GM21423 (cell line): ENCODE measurements at regions not wholly inside any gene's neighbourhood (a gene's known extent, or its start where the extent isn't known, plus 50 kb on each side); places are given as distances from the start of the nearest gene placed in this dataset.
"Not testable (repeated sequence)": the region's sequence is repeated elsewhere in the genome, so short reads cannot be mapped to it uniquely, and the experiment has no call there.

ENCODE experiments used
- ATAC-seq: cut with Tn5 transposase; IDR thresholded peaks from one replicate; pipeline ENCODE4 v1.9.1; 2021; ENCODE audit warnings: mild to moderate bottlenecking, moderate library complexity; ENCODE audit not compliant: unreplicated experiment

DNA sequence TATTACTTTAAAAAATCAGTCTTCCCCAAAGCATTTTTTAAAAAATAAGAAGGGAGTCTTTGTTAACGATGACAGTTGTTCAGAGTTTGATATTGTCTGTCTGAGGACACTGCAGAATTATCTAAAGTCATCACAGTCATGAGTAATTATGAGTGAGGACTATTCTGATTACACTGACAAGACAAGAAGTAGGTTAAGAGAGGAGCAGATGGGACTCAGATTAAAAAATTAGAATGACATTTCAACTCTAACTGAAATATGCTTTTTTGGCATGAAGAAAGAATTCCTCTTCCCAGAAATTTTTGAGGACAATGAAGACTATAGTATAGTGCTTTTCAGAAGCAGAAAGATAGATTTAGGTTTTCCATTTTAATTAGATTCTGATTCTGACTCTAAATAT is 456.5 kb downstream of the EPHA7 start:
- ATAC-seq, result no peak

DNA sequence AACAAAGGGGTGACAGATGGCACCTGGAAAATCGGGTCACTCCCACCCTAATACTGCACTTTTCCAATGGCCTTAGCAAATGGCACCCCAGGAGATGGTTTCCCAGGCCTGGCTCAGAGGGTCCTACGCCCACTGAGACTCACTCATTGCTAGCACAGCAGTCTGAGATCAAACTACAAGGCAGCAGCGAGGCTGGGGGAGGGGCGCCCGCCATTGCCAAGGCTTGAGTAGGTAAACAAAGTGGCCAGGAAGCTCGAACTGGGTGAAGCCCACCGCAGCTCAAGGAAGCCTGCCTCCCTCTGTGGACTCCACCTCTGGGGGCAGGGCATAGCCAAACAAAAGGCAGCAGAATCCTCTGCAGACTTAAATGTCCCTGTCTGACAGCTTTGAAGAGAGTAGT is 467.2 kb downstream of the EPHA7 start:
- not testable (repeated sequence) for ATAC-seq

DNA sequence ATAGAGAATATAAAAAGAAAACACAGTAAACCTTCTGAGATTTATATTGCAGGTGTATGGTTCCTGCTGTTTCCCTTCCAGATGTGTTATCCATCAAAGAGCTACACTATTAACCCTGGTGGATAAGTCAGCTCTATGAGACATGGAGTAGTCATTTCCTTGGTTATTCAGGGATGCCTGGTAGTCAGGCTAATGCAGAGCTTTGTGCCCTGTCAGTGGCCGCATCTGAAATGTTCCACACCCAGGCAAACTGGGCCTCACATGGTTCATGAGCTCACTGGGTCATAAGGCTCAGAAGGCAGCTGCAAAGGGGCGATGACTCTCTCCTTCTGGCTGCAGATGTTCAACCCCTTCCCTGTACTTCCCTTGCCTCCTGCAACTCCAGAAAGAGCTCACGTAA is 473.6 kb downstream of the EPHA7 start:
- ATAC-seq, result no peak

- ATAC-seq, result no peak
Observed at GRCh38 chr6:92944132-92944531, 475.2 kb downstream of the EPHA7 start.

GRCh38 chr6:92942549-92942948 is 476.8 kb downstream of the EPHA7 start:
- ATAC-seq, result no peak

GRCh38 chr6:92934625-92935024 is 484.7 kb downstream of the EPHA7 start:
- no peak for ATAC-seq

GRCh38 chr6:92930171-92930570 is 489.2 kb downstream of the EPHA7 start:
- no peak for ATAC-seq

DNA sequence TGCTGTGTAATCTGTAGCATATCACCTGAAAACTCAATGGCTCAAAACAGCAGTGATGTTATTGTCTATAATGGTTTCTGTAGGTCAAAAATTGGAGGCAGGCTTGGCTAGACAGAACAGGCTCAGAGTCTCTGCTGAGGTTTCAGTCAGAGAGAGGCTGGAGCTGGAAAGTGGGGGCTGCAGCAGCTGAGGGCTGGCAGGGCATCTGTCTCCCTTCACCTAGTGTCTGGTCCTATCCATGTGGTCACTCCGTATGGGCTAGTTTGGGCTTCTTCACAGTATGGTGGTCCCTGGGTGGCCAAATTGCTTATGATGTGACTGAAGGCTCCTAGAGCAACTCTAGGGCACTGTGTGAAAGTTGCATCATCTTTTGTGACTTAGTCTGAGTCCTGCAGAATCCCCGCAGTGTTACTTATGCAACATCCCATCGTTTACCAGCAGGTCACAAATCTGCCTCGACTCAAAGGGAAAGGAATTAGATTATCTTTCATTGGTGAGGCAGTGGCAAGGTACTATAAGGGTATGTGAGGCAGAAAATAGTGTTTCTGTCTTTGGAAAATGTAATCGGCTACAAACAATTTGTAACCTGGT is 497.0 kb downstream of the EPHA7 start:
- no peak for ATAC-seq

DNA sequence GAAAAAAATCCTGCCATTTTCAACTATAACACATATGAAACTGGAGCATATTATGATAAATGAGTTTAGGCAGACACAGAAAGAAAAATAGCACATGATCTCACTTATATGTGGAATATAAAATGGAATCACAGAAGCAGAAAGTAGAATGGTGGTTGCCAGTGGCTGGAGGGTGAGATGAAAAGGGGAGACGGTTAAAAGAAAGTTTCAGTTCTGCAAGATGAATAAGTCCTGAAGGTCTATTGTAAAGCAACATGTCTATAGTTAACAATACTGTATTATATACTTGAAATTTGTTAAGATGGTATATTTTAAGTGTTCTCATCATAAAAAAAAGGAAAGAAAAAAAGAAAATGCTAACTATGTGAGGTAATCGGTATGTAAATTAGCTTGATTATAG is 503.9 kb downstream of the EPHA7 start:
- no peak for ATAC-seq

- no peak for ATAC-seq
Observed at GRCh38 chr6:92911301-92911700, 508.1 kb downstream of the EPHA7 start.

- ATAC-seq, result no peak
Observed at GRCh38 chr6:92910646-92911045, 508.7 kb downstream of the EPHA7 start.

DNA sequence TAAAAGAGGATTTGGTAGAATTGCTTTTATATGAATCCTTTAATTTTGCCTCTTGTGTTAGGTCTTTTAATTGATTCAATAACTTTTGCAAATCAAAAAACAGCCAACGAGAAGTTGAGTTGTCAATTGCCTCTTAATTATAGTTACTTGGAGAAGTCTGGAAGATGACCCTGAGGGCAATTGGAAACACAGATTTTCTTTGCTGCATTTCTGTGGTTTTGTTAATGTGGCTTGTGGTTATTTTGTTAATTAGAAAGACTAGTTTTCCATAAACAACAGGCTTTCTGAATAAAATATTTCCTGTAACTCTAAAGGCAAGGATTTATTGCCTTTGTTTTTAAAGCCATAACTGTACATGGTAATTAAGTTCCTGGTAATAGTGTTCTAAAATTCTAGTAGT is 513.0 kb downstream of the EPHA7 start:
- no peak for ATAC-seq

- no peak for ATAC-seq
Observed at GRCh38 chr6:92893741-92894140, 525.6 kb downstream of the EPHA7 start.

DNA sequence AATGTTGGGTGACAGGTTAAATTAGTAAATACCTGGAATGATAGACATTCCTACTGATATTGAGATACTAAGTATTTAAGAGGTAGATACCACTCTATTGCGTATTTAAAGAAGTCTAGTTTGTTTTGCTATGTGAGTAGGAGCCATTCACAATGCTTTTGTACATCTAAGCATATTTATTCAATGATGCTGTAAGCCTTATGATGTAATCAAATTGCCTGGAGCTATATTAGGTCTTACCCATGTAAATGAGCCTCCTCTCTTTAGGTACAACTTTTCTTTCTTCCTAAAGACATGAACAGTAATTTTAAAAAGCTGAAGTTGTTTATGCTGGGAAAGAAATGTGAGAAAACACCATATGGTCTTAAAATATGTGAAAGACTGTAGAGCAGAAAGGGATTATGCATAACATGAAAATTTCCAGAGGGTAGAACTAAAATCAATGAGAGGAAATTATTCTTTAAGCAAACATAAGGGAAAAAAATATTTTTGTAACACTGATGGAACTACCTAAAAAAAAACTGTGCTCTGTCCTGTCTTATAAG is 526.7 kb downstream of the EPHA7 start:
- ATAC-seq, result no peak

- ATAC-seq, result no peak
Observed at GRCh38 chr6:92888316-92888715, 531.0 kb downstream of the EPHA7 start.

GRCh38 chr6:92887871-92888270 is 531.5 kb downstream of the EPHA7 start:
- no peak for ATAC-seq

DNA sequence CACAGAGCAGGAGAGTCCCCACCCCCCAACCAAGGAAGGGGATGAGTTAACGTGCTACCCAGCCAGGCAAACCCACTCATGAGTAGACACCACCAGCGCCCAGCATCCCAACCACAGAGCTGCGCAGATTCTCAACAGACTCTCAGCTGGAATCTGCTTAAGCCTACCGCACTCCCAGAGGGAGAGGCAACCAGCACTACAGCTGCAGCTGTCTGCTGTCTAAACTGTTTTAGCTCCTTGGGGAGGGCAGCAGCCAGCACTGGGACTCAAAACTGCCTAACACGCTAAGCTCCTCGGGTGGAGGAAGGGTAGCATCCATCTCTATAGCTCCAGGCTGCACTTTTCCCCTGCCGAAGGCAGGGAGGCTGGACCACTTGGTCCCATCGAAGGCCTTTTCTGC is 539.8 kb downstream of the EPHA7 start:
- ATAC-seq, result no peak

- no peak for ATAC-seq
Observed at GRCh38 chr6:92864966-92865555, 554.3 kb downstream of the EPHA7 start.

DNA sequence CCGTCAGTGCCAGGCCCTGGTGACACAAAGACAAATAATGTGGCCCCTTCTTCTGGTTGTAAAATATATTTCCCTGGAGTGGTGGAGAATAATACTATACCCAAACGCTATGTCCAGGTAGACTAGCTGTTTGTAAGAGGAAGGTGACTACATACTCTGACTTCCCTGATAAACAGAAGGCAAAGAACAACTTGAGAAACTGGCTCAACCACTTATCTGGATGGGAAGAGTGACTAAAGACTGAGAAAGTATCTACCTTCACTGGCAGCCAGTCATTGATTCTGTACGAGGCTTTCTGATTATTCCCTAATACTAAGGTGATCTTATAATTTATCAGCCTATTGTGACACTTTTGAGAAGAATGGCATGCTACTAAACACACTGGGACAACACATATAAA is 569.7 kb downstream of the EPHA7 start:
- no peak for ATAC-seq

DNA sequence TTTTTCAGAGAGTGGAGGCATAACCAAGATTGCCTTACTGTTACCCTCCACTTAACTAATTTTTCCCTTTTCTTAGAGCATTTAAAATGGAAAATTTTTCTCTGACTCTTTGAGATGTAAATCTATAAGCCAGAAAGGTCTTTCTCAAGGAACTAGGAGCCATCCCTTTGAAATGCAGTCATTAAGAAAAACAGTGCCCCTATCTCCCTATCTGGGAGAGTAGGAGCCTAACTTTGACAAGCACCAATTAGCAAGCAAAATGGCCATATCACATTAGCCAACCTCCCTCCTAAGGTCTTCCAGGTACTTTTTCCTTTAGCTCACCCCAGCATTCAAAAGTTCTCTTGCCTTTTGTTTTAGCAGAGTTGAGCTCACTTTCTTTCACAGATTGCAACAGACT is 570.5 kb downstream of the EPHA7 start:
- no peak for ATAC-seq

- no peak for ATAC-seq
Observed at GRCh38 chr6:92848459-92848858, 570.9 kb downstream of the EPHA7 start.

GRCh38 chr6:92847988-92848387 is 571.4 kb downstream of the EPHA7 start:
- no peak for ATAC-seq
